ENCODE measurements at regions not wholly inside any gene's neighbourhood (a gene's known extent, or its start where the extent isn't known, plus 50 kb on each side); places are given as distances from the start of the nearest gene placed in this dataset.

- TF ChIP-seq POLR2A (IDR thresholded peaks at IDR 0.05) = no peak
- TF ChIP-seq POLR2AphosphoS5 (IDR thresholded peaks at IDR 0.05) = no peak
- TF ChIP-seq CTCF (IDR thresholded peaks at IDR 0.05 in 8 of 11, conservative IDR thresholded peaks at IDR 0.05 in 3 of 11) = no peak
Observed at GRCh38 chr4:18439311-18439710, 417.8 kb upstream of the LCORL start.

GRCh38 chr4:18435781-18436180 is 414.2 kb upstream of the LCORL start:
- TF ChIP-seq POLR2A (IDR thresholded peaks at IDR 0.05) (no peak), POLR2AphosphoS5 (IDR thresholded peaks at IDR 0.05) (no peak), CTCF (IDR thresholded peaks at IDR 0.05 in 8 of 11, conservative IDR thresholded peaks at IDR 0.05 in 3 of 11) (no peak)
- H3K9me3 ChIP-seq = peaks cover 0 to 5% (median 0%) of the 10 kb centered on the region in 8 donors
- no peaks in the 10 kb centered on the region for H3K36me3 ChIP-seq
- H3K4me3 ChIP-seq = no peak overlapping the region
- DNase-seq = no peak
- H3K27ac ChIP-seq = no peak overlapping the region
- H3K4me1 ChIP-seq = no peaks in the 10 kb centered on the region
- no peaks in the 10 kb centered on the region for H3K27me3 ChIP-seq (replicated peaks in 1 of 7)
- intact Hi-C loops (cut with DNase I; ENCODE audit: low total_unique reads) = no loop called here

More at GRCh38 chr4:18439311-18439710, 417.8 kb upstream of the LCORL start:
- Histone ChIP-seq H3K36me3 (no peaks in the 10 kb centered on the region), H3K27me3 (replicated peaks in 1 of 7) (no peaks in the 10 kb centered on the region), H3K4me1 (no peaks in the 10 kb centered on the region), H3K9me3 (peaks cover 0 to 8% (median 3%) of the 10 kb centered on the region in 8 donors), H3K4me3 (no peak overlapping the region), H3K27ac (no peak overlapping the region)
- 77 to 90% (median 78%) methylated on average over 3 of the region's 3 CpGs for WGBS, 5 donors
- intact Hi-C loops (cut with DNase I; ENCODE audit: low total_unique reads) = no loop called here
- no peak for DNase-seq

- WGBS, 5 donors = 58 to 78% (median 65%) methylated on average over 4 of the region's 4 CpGs
- intact Hi-C loops (cut with DNase I; ENCODE audit: low total_unique reads) = no loop called here
- TF ChIP-seq POLR2A (IDR thresholded peaks at IDR 0.05) (no peak), POLR2AphosphoS5 (IDR thresholded peaks at IDR 0.05) (no peak), CTCF (IDR thresholded peaks at IDR 0.05 in 8 of 11, conservative IDR thresholded peaks at IDR 0.05 in 3 of 11) (no peak)
Observed at GRCh38 chr4:18422685-18423084, 401.1 kb upstream of the LCORL start.

GRCh38 chr4:18421519-18421918 is 400.0 kb upstream of the LCORL start:
- no peaks in the 10 kb centered on the region for H3K27me3 ChIP-seq (replicated peaks in 1 of 7)
- 79 to 93% (median 89%) methylated on average over 2 of the region's 2 CpGs for WGBS, 5 donors
- no peak overlapping the region for H3K4me3 ChIP-seq
- no peak overlapping the region for H3K27ac ChIP-seq
- H3K36me3 ChIP-seq = no peaks in the 10 kb centered on the region
- no peak for DNase-seq
- no peaks in the 10 kb centered on the region for H3K4me1 ChIP-seq
- no peaks in the 10 kb centered on the region for H3K9me3 ChIP-seq
- intact Hi-C loops (cut with DNase I; ENCODE audit: low total_unique reads) = no loop called here
- TF ChIP-seq POLR2A (IDR thresholded peaks at IDR 0.05) = no peak
- TF ChIP-seq CTCF (IDR thresholded peaks at IDR 0.05 in 8 of 11, conservative IDR thresholded peaks at IDR 0.05 in 3 of 11) = no peak
- TF ChIP-seq POLR2AphosphoS5 (IDR thresholded peaks at IDR 0.05) = no peak

More at GRCh38 chr4:18422685-18423084, 401.1 kb upstream of the LCORL start:
- Histone ChIP-seq H3K36me3 (no peaks in the 10 kb centered on the region), H3K27ac (no peak overlapping the region), H3K27me3 (replicated peaks in 1 of 7) (no peaks in the 10 kb centered on the region), H3K9me3 (no peaks in the 10 kb centered on the region), H3K4me3 (no peak overlapping the region), H3K4me1 (no peaks in the 10 kb centered on the region)
- no peak for DNase-seq
